Stimulated activated CD4-positive, alpha-beta T cell treated with anti-CD3 and anti-CD28 coated beads, Interleukin-15, amount 100 ng/mL, for 24 hours (primary cell): ENCODE measurements at regions not wholly inside any gene's neighbourhood (a gene's known extent, or its start where the extent isn't known, plus 50 kb on each side); places are given as distances from the start of the nearest gene placed in this dataset.
"Not testable (repeated sequence)": the region's sequence is repeated elsewhere in the genome, so short reads cannot be mapped to it uniquely, and the experiment has no call there.

ENCODE experiments used
- DNase-seq: peaks from one replicate; pipeline ENCODE4 v3.0.0-alpha.2; 2020

GRCh38 chr1:221862971-221863370 lies 121.1 kb upstream of the DUSP10 start:
- DNase-seq, result no peak

GRCh38 chr1:221858818-221859611 lies 117.1 kb upstream of the DUSP10 start:
- DNase-seq, result no peak

- not testable (repeated sequence) for DNase-seq
These were observed 115.2 kb upstream of the DUSP10 start for GRCh38 chr1:221857094-221857444.

- DNase-seq, result no peak
These were observed 114.6 kb upstream of the DUSP10 start for GRCh38 chr1:221856228-221857093.

GRCh38 chr1:221855156-221855555 lies 113.3 kb upstream of the DUSP10 start:
- no peak for DNase-seq

- DNase-seq, result no peak
These were observed 109.4 kb upstream of the DUSP10 start for GRCh38 chr1:221851336-221851735.

GRCh38 chr1:221850470-221851187 lies 108.7 kb upstream of the DUSP10 start:
- DNase-seq, result no peak

GRCh38 chr1:221849897-221850296 lies 108.0 kb upstream of the DUSP10 start:
- DNase-seq, result no peak

- no peak for DNase-seq
These were observed 107.2 kb upstream of the DUSP10 start for GRCh38 chr1:221849110-221849509.

GRCh38 chr1:221847676-221848075 lies 105.8 kb upstream of the DUSP10 start:
- no peak for DNase-seq

- DNase-seq, result no peak
These were observed 103.9 kb upstream of the DUSP10 start for GRCh38 chr1:221845650-221846371.

- no peak for DNase-seq
These were observed 100.1 kb upstream of the DUSP10 start for GRCh38 chr1:221841983-221842335.

- DNase-seq, result no peak
These were observed 99.5 kb upstream of the DUSP10 start for GRCh38 chr1:221841251-221841982.

- no peak for DNase-seq
These were observed 98.8 kb upstream of the DUSP10 start for GRCh38 chr1:221840511-221841243.

- peak; percentile 89 for DNase-seq
These were observed 98.0 kb upstream of the DUSP10 start for GRCh38 chr1:221839782-221840395.

GRCh38 chr1:221839321-221839720 lies 97.4 kb upstream of the DUSP10 start:
- no peak for DNase-seq

GRCh38 chr1:221837896-221838295 lies 96.0 kb upstream of the DUSP10 start:
- peak; percentile 55 for DNase-seq

- DNase-seq, result no peak
These were observed 93.0 kb upstream of the DUSP10 start for GRCh38 chr1:221834698-221835513.

- DNase-seq, result no peak
These were observed 90.7 kb upstream of the DUSP10 start for GRCh38 chr1:221832617-221833016.

- no peak for DNase-seq
These were observed 90.3 kb upstream of the DUSP10 start for GRCh38 chr1:221832151-221832550.
